Keratinocyte (primary cell): ENCODE measurements at regions not wholly inside any gene's neighbourhood (a gene's known extent, or its start where the extent isn't known, plus 50 kb on each side); places are given as distances from the start of the nearest gene placed in this dataset.

Experiments used
- DNase-seq: peaks from one replicate; pipeline ENCODE4 v3.0.0-alpha.2; 2011; ENCODE audit warnings: low read depth, missing footprints, low spot score
- FAIRE-seq: peaks from 2 replicates; lab custom pipeline; 2011; peaks lifted over from hg19 to GRCh38; lab: Jason Lieb, UNC
- H2AFZ ChIP-seq: 2 replicates; pipeline ENCODE4 v1.6.0; 2012; ENCODE audit warnings: low read length, control low read depth, inconsistent platforms; ENCODE audit not compliant: control insufficient read depth
- H3K27ac ChIP-seq: 2 replicates; pipeline ENCODE4 v1.5.1; 2011; ENCODE audit warnings: low read length; ENCODE audit not compliant: control insufficient read depth, insufficient read depth
- H3K27me3 ChIP-seq: 3 replicates; pipeline ENCODE4 v1.6.0; 2011; ENCODE audit warnings: low read length; ENCODE audit not compliant: control insufficient read depth, insufficient read depth; ENCODE audit errors: extremely low read depth
- H3K36me3 ChIP-seq, 2 experiments: 2 replicates in 1 of 2; 3 replicates in 1 of 2; pipeline ENCODE4 v1.5.1; 2011; ENCODE audit warnings: low read length in 2 of 2, mild to moderate bottlenecking in 1 of 2; ENCODE audit not compliant: control insufficient read depth in 2 of 2, insufficient read depth in 2 of 2; ENCODE audit errors: extremely low read depth in 1 of 2
- H3K4me1 ChIP-seq: 3 replicates; pipeline ENCODE4 v1.5.1; 2011; ENCODE audit warnings: low read length; ENCODE audit not compliant: control insufficient read depth, insufficient read depth; ENCODE audit errors: extremely low read depth
- H3K4me2 ChIP-seq: 3 replicates; pipeline ENCODE4 v1.6.0; 2011; ENCODE audit warnings: low read depth, low read length; ENCODE audit not compliant: control insufficient read depth, insufficient read depth; ENCODE audit errors: extremely low read depth
- H3K4me3 ChIP-seq, 3 experiments: fragments of 200-600 bp in 1 of 3; sonication (generic) in 1 of 3; 2 replicates in 2 of 3; 3 replicates in 1 of 3; pipeline ENCODE4 v1.5.1; 2011 to 2016; ENCODE audit warnings: low read length in 3 of 3, mild to moderate bottlenecking in 3 of 3, control low read depth in 2 of 3, inconsistent platforms in 1 of 3, low read depth in 1 of 3, mixed read lengths in 1 of 3, mixed run types in 1 of 3, moderate library complexity in 1 of 3; ENCODE audit not compliant: control insufficient read depth in 2 of 3, insufficient read depth in 2 of 3; ENCODE audit errors: extremely low read depth in 1 of 3
- H3K79me2 ChIP-seq: 2 replicates; pipeline ENCODE4 v1.6.0; 2012; ENCODE audit warnings: low read length; ENCODE audit not compliant: control insufficient read depth, insufficient read depth
- H3K9ac ChIP-seq: 3 replicates; pipeline ENCODE4 v1.6.0; 2011; ENCODE audit warnings: low read length; ENCODE audit not compliant: control insufficient read depth, insufficient read depth; ENCODE audit errors: extremely low read depth
- H3K9me1 ChIP-seq: 3 replicates; pipeline ENCODE4 v1.6.0; 2011; ENCODE audit warnings: low read length; ENCODE audit not compliant: control insufficient read depth, insufficient read depth; ENCODE audit errors: extremely low read depth
- H3K9me3 ChIP-seq: 2 replicates; pipeline ENCODE4 v1.5.1; 2012; ENCODE audit warnings: low read depth, low read length; ENCODE audit not compliant: control insufficient read depth
- H4K20me1 ChIP-seq: 3 replicates; pipeline ENCODE4 v1.6.0; 2011; ENCODE audit warnings: low read length; ENCODE audit not compliant: control insufficient read depth, insufficient read depth; ENCODE audit errors: extremely low read depth
- EZH2 ChIP-seq: IDR thresholded peaks from one replicate; pipeline ENCODE4 v1.6.1; 2012; ENCODE audit warnings: inconsistent platforms, mild to moderate bottlenecking, low read length, moderate library complexity
- dilution Hi-C: fragments of 300-500 bp; cut with MboI; formaldehyde crosslinking; loops from one replicate; pipeline ENCODE4 v1.7.0; 2020; ENCODE audit warnings: low sequenced_read_pairs; ENCODE audit not compliant: extremely low pct_ligation_motif_present
- TF ChIP-seq, protein P1 (sequence below), 3 experiments: IDR thresholded peaks in 1 of 3; conservative IDR thresholded peaks in 1 of 3; optimal IDR thresholded peaks in 1 of 3; 2 replicates in 2 of 3; 3 replicates in 1 of 3; pipeline versions ENCODE3 to v1.5.1; 2011; ENCODE audit warnings: low read length in 3 of 3, mild to moderate bottlenecking in 3 of 3, moderate library complexity in 2 of 3, control low read depth in 1 of 3, inconsistent platforms in 1 of 3; ENCODE audit not compliant: insufficient read depth in 2 of 3; ENCODE audit errors: extremely low read depth in 1 of 3

DNA sequence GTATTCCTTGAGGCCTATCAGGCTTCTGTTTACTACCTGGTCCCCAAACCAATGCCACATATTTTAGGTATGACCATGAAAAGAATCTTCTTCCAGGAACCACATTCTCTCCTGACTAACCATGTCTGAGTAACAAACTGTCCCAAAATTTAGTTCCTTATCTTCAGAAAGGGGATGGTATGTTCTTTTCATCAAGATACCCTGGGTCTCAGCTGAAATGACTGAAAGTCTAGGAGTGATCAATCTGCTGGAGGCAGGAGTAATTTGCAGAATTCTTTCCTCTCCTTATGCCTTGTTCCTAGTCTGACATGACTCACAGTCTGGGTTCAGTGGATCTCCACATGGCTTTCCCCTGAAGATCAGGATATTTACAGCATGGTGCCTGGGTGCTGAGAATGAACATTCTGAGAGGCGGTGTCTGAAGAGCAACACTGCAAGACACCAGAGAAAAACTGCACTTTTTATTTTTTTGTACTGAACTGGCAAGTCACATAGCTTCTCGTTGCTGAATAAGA is 665.5 kb downstream of the TLL1 start:
- TF ChIP-seq EZH2 = no peak
- TF ChIP-seq, protein P1, sequence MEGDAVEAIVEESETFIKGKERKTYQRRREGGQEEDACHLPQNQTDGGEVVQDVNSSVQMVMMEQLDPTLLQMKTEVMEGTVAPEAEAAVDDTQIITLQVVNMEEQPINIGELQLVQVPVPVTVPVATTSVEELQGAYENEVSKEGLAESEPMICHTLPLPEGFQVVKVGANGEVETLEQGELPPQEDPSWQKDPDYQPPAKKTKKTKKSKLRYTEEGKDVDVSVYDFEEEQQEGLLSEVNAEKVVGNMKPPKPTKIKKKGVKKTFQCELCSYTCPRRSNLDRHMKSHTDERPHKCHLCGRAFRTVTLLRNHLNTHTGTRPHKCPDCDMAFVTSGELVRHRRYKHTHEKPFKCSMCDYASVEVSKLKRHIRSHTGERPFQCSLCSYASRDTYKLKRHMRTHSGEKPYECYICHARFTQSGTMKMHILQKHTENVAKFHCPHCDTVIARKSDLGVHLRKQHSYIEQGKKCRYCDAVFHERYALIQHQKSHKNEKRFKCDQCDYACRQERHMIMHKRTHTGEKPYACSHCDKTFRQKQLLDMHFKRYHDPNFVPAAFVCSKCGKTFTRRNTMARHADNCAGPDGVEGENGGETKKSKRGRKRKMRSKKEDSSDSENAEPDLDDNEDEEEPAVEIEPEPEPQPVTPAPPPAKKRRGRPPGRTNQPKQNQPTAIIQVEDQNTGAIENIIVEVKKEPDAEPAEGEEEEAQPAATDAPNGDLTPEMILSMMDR (optimal IDR thresholded peaks at IDR 0.05 in 1 of 3, IDR thresholded peaks at IDR 0.05 in 1 of 3, conservative IDR thresholded peaks at IDR 0.05 in 1 of 3; ENCODE audit: extremely low read depth in 1 of 3, insufficient read depth in 2 of 3, low read length in 3 of 3) = no peak
- Histone ChIP-seq H3K9me1 (no peaks in the 10 kb centered on the region), H4K20me1 (no peaks in the 10 kb centered on the region), H3K36me3 (no peaks in the 10 kb centered on the region), H3K27me3 (no peaks in the 10 kb centered on the region), H3K9ac (no peak overlapping the region), H3K79me2 (no peaks in the 10 kb centered on the region), H3K4me2 (no peak overlapping the region), H2AFZ (no peak overlapping the region), H3K27ac (no peak overlapping the region), H3K9me3 (no peaks in the 10 kb centered on the region), H3K4me1 (no peaks in the 10 kb centered on the region), H3K4me3 (no peak overlapping the region)
- dilution Hi-C loops = no loop called here
- no peak for FAIRE-seq
- no peak for DNase-seq

DNA sequence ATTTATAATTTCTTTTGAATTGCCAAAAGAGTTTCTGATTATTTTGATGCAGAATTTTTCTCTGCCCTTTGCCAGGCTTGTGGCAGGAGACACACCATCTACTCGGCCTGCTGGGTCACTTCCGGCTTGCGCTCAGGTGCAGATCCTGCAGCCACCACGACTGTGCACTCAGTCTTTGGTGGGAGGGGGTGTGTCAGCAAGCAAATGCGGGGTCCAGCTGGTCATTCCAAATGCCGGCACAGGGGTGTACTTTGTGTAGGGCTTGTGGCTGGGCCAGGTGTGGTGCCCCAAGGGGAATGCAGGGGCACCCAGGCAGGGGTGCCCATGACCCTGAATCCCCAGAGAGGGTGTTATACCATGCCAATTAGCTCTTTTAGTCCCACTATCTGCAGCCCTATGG is 673.0 kb downstream of the TLL1 start:
- Histone ChIP-seq H3K4me2 (no peak overlapping the region), H3K9me3 (no peaks in the 10 kb centered on the region), H3K9me1 (no peaks in the 10 kb centered on the region), H3K4me1 (no peaks in the 10 kb centered on the region), H3K27me3 (no peaks in the 10 kb centered on the region), H3K36me3 (no peaks in the 10 kb centered on the region), H3K4me3 (no peak overlapping the region), H3K79me2 (no peaks in the 10 kb centered on the region), H4K20me1 (no peaks in the 10 kb centered on the region), H3K9ac (no peak overlapping the region), H2AFZ (no peak overlapping the region), H3K27ac (no peak overlapping the region)
- FAIRE-seq (no peak), DNase-seq (no peak)
- TF ChIP-seq, protein P1 (optimal IDR thresholded peaks at IDR 0.05 in 1 of 3, IDR thresholded peaks at IDR 0.05 in 1 of 3, conservative IDR thresholded peaks at IDR 0.05 in 1 of 3; ENCODE audit: extremely low read depth in 1 of 3, insufficient read depth in 2 of 3, low read length in 3 of 3) = no peak
- TF ChIP-seq EZH2 = no peak
- dilution Hi-C loops = no loop called here
